HG03575 (cell line): ENCODE measurements at regions not wholly inside any gene's neighbourhood (a gene's known extent, or its start where the extent isn't known, plus 50 kb on each side); places are given as distances from the start of the nearest gene placed in this dataset.

Experiments
- ATAC-seq: cut with Tn5 transposase; IDR thresholded peaks from one replicate; pipeline ENCODE4 v1.9.1; 2021; ENCODE audit not compliant: unreplicated experiment, insufficient number of reproducible peaks, low FRiP score; ENCODE audit errors: extremely low read depth

GRCh38 chr4:177125656-177126055, 184.0 kb upstream of the NEIL3 start:
- ATAC-seq: no peak

- no peak for ATAC-seq
These were observed 182.0 kb upstream of the NEIL3 start for GRCh38 chr4:177127658-177128057.

GRCh38 chr4:177128306-177128705, 181.4 kb upstream of the NEIL3 start:
- ATAC-seq: no peak

DNA sequence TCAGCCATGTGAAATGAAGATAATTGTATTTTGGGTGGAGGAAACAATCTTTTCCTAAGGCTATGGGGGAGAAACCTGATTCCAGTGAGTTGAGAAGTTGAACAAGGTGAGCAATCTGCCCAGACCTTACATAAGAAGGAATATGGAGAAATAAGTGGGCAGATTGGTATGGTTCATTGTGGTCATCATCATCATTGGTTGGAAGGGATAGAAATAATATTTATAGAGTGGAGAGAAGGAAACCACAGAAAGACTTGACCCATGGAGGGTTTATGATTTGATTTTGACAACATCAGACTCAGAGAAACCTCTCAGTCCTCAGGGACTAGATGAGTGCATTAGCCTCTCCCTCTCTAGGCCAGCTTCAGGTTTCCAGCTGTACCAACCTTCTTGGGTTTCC, 177.9 kb upstream of the NEIL3 start:
- ATAC-seq: no peak

- no peak for ATAC-seq
These were observed 162.0 kb upstream of the NEIL3 start for GRCh38 chr4:177147668-177148067.

- ATAC-seq: no peak
These were observed 154.2 kb upstream of the NEIL3 start for GRCh38 chr4:177155454-177155853.

DNA sequence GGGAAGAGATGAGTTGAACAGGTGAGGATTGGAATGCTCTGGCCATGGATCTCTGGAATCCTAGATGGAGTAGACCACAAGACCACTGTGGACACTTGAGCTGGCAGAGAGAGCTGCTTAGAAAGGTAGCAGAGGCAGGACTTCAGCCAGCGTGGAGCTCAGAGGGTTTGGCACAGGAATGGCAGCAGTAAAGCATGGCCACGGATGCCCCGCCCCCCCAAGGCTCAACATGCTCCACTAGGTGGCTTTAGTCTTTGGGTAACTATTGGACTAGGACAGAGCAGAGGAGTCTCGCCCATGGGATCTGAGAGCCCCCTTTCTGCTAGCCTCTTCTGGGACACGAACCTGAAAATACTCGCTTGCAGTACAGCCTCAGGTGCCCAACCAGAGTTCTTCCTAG, 150.1 kb upstream of the NEIL3 start:
- ATAC-seq: no peak

- no peak for ATAC-seq
These were observed 147.9 kb upstream of the NEIL3 start for GRCh38 chr4:177161781-177162180.

DNA sequence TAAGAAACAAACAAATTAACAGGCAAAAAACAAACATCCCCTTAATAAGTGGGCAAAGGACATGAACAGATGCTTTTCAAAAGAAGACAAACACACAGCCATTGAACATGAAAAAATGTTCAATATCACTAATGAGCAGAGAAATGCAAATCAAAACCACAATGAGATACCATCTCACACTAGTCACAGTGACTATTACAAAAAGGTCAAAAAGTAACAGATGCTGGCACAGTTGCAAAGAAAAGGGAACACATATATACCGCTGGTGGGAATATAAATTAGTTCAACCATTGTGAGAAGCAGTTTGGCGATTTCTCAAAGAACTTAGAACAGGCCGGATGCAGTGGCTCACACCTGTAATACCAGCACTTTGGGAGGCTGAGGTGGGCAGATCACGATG, 146.1 kb upstream of the NEIL3 start:
- no peak for ATAC-seq

DNA sequence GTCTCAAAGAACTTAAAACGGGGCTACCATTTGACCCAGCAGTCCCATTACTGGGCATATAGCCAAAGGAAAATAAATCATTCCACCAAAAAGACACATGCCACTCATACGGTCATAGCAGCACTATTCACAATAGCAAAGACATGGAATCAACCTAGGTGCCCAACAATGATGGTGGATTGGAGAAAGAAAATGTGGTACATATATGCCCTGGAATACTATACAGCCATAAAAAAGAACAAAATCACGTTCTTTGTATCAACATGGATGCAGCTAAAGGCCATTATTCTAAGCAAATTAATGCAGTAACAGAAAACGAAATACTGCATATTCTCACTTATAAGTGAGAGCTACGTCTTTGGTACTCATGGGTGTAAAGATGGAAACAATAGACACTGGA, 138.1 kb upstream of the NEIL3 start:
- no peak for ATAC-seq

GRCh38 chr4:177175473-177175872, 134.2 kb upstream of the NEIL3 start:
- ATAC-seq: no peak

GRCh38 chr4:177177541-177178081, 132.1 kb upstream of the NEIL3 start:
- no peak for ATAC-seq

DNA sequence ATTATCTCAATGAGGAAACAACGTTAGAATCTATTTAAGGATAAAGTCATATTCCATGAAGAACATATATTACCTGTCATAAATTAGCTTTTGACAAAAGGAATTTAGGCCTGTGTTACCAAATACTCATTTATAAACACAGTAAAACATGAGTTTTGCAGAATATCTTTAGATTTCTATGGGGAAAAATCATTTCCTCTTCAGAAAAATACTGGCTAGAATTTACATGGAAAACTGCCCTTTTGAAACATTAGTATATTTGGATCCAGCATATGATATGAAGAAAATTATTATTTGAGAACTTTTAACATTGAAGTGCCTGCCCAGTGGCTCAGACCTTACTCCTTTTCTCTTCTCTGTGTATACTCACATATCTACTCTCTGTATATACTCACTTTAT, 131.4 kb upstream of the NEIL3 start:
- ATAC-seq: no peak

- no peak for ATAC-seq
These were observed 127.5 kb upstream of the NEIL3 start for GRCh38 chr4:177182166-177182565.

DNA sequence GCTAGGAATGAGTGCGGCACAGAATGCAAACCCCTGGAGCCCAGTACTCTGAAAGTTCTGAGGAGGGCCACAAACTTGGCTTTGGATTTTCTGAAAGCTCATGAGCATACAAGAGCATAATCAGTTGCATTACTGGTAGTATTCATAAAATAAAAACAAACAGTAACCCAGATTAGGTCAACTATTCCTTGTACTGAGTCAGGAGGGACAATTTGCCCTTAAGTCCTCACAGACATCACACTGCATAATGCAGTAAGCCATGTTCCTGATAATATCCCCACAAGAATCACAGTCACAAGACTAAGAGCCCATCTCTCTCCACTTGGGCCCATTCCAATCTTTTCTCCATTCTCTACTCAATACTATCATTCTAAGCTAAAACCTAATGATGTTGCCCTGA, 126.9 kb upstream of the NEIL3 start:
- ATAC-seq: no peak

GRCh38 chr4:177185151-177185550, 124.5 kb upstream of the NEIL3 start:
- no peak for ATAC-seq

GRCh38 chr4:177185579-177185978, 124.1 kb upstream of the NEIL3 start:
- no peak for ATAC-seq

- no peak for ATAC-seq
These were observed 122.3 kb upstream of the NEIL3 start for GRCh38 chr4:177187371-177187770.

GRCh38 chr4:177190995-177191580, 118.6 kb upstream of the NEIL3 start:
- ATAC-seq: no peak

DNA sequence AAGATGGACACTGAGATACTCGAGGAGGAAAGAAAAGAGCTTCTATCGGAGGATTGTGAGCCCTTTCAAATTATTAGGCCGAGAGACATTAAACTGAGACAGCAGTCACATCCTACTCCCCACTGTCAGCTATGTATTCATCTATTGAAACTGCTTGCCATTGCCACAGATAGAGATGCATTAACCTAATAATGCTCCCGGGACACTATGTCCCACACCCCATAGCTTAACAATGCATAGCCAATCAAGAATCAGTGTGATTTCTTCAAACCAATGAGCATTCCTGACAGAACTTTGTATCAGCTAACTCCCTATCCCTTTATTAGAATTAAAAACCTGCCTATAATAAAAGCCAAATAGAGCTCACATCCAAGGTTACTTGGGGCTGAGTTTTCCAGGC, 118.1 kb upstream of the NEIL3 start:
- no peak for ATAC-seq

DNA sequence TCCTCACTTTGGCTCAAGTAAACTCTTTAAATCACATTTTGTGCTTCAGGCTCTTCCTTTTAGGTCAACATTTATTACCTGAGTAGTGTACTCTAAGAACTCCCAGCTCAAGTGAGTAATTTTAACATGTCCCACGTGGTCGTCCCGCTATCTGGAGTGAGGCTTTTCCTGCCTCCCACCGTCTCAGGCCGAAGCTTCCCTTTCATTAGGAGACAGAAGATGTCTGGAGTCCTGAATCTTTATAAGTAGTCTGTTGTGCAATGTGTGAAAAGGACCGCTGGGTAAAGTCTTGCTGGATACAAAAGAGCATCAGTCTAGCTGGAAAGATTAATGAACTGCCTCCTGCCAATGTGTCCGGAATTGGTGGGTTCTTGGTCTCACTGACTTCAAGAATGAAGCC, 117.7 kb upstream of the NEIL3 start:
- no peak for ATAC-seq
